MM.1S (cell line): ENCODE measurements at regions not wholly inside any gene's neighbourhood (a gene's known extent, or its start where the extent isn't known, plus 50 kb on each side); places are given as distances from the start of the nearest gene placed in this dataset.

Source experiments
- EZH2 ChIP-seq: fragments of 300-600 bp; sonication (generic); optimal IDR thresholded peaks from 2 replicates; pipeline ENCODE3; 2017; ENCODE audit warnings: low read depth, mild to moderate bottlenecking, antibody characterized with exemption, low read length, mixed read lengths
- EZH2phosphoT487 ChIP-seq: fragments of 300-600 bp; sonication (generic); IDR thresholded peaks from 2 replicates; pipeline ENCODE4 v1.6.1; 2018; ENCODE audit warnings: antibody characterized with exemption, low read length
- TF ChIP-seq, protein P1 (sequence below): fragments of 300-600 bp; sonication (generic); IDR thresholded peaks from 2 replicates; pipeline ENCODE4 v1.5.1; 2016; ENCODE audit warnings: antibody characterized with exemption, low read length, mixed read lengths

DNA sequence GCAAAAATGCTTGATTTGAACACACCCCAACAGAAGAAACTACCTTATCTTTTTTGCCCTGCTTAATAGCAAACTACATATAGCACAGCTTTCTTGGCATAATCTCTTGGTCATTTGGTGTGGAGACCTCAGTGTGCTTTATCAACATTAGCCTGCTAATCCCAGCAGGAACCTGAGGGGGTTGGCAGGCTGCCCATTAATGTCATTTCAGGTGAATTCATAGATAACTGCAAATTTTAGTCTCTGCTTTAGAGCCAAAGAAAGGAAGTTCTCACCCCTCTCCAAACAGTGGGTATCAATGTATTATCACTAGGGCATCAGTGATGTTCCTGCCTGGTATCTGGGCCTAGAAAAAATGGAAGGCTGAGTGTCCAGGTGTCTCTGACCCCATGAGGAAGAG is 489.0 kb downstream of the NTRK2 start:
- TF ChIP-seq, protein P1, sequence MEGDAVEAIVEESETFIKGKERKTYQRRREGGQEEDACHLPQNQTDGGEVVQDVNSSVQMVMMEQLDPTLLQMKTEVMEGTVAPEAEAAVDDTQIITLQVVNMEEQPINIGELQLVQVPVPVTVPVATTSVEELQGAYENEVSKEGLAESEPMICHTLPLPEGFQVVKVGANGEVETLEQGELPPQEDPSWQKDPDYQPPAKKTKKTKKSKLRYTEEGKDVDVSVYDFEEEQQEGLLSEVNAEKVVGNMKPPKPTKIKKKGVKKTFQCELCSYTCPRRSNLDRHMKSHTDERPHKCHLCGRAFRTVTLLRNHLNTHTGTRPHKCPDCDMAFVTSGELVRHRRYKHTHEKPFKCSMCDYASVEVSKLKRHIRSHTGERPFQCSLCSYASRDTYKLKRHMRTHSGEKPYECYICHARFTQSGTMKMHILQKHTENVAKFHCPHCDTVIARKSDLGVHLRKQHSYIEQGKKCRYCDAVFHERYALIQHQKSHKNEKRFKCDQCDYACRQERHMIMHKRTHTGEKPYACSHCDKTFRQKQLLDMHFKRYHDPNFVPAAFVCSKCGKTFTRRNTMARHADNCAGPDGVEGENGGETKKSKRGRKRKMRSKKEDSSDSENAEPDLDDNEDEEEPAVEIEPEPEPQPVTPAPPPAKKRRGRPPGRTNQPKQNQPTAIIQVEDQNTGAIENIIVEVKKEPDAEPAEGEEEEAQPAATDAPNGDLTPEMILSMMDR: no peak
- TF ChIP-seq EZH2 (no peak), EZH2phosphoT487 (no peak)
